H1 (cell line): ENCODE measurements at regions not wholly inside any gene's neighbourhood (a gene's known extent, or its start where the extent isn't known, plus 50 kb on each side); places are given as distances from the start of the nearest gene placed in this dataset.

Experiments
- CHD1 ChIP-seq: IDR thresholded peaks from 2 replicates; pipeline ENCODE4 v1.6.1; 2012; ENCODE audit warnings: low read depth, low read length, improper control_type of control experiment
- TEAD4 ChIP-seq: IDR thresholded peaks from 2 replicates; pipeline ENCODE4 v1.6.1; 2012; ENCODE audit warnings: low read depth, low read length, inconsistent platforms, mixed read lengths
- ZNF274 ChIP-seq: IDR thresholded peaks from 2 replicates; pipeline ENCODE4 v1.7.0; 2012; ENCODE audit warnings: low read length, borderline replicate concordance; ENCODE audit errors: extremely low read depth
- TF ChIP-seq, protein P1 (sequence below), 3 experiments: IDR thresholded peaks; 1 replicate in 2 of 3; 2 replicates in 1 of 3; pipeline versions ENCODE4 v1.5.1 to v1.6.1; 2011; ENCODE audit warnings: low read length in 3 of 3, mild to moderate bottlenecking in 3 of 3, inconsistent platforms in 2 of 3, low read depth in 1 of 3, moderate library complexity in 1 of 3; ENCODE audit not compliant: insufficient read depth in 1 of 3; ENCODE audit errors: control extremely low read depth in 1 of 3
- TF ChIP-seq, protein P2 (sequence below): IDR thresholded peaks from 2 replicates; pipeline ENCODE4 v1.6.1; 2011; ENCODE audit warnings: low read length, improper control_type of control experiment

DNA sequence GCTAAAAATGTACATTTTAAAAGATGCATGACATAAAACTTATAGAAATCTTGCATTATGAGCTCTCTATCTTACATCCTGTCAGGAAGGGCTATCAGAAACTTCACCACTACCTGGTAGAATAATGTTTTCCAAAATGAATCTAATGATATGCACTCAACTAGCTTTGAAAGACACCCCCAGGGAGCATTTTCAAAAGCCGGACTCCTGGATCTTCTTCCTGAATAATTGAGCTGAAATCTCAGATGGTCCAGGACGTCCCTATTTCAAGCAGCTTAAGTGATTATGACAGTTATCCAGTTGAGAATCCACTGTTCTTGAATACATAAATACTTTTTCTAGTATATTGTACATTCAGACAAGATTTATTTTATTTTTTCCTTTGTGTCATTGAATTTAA is 200.6 kb upstream of the MGAT4C start (continued):
- TF ChIP-seq CHD1, result no peak
- TF ChIP-seq TEAD4, result no peak
- TF ChIP-seq ZNF274, result no peak
- TF ChIP-seq, protein P1, sequence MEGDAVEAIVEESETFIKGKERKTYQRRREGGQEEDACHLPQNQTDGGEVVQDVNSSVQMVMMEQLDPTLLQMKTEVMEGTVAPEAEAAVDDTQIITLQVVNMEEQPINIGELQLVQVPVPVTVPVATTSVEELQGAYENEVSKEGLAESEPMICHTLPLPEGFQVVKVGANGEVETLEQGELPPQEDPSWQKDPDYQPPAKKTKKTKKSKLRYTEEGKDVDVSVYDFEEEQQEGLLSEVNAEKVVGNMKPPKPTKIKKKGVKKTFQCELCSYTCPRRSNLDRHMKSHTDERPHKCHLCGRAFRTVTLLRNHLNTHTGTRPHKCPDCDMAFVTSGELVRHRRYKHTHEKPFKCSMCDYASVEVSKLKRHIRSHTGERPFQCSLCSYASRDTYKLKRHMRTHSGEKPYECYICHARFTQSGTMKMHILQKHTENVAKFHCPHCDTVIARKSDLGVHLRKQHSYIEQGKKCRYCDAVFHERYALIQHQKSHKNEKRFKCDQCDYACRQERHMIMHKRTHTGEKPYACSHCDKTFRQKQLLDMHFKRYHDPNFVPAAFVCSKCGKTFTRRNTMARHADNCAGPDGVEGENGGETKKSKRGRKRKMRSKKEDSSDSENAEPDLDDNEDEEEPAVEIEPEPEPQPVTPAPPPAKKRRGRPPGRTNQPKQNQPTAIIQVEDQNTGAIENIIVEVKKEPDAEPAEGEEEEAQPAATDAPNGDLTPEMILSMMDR (IDR thresholded peaks at IDR 0.05; ENCODE audit: control extremely low read depth in 1 of 3, insufficient read depth in 1 of 3, low read depth in 1 of 3, low read length in 3 of 3), result no peak
- TF ChIP-seq, protein P2, sequence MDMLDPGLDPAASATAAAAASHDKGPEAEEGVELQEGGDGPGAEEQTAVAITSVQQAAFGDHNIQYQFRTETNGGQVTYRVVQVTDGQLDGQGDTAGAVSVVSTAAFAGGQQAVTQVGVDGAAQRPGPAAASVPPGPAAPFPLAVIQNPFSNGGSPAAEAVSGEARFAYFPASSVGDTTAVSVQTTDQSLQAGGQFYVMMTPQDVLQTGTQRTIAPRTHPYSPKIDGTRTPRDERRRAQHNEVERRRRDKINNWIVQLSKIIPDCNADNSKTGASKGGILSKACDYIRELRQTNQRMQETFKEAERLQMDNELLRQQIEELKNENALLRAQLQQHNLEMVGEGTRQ, result no peak
